Glomerular endothelial cell (primary cell): ENCODE measurements at regions not wholly inside any gene's neighbourhood (a gene's known extent, or its start where the extent isn't known, plus 50 kb on each side); places are given as distances from the start of the nearest gene placed in this dataset.

Experiments used
- DNase-seq: peaks from one replicate; pipeline ENCODE4 v3.0.0-alpha.2; 2011; ENCODE audit warnings: low read depth, low spot score; ENCODE audit errors: extremely low read depth

DNA sequence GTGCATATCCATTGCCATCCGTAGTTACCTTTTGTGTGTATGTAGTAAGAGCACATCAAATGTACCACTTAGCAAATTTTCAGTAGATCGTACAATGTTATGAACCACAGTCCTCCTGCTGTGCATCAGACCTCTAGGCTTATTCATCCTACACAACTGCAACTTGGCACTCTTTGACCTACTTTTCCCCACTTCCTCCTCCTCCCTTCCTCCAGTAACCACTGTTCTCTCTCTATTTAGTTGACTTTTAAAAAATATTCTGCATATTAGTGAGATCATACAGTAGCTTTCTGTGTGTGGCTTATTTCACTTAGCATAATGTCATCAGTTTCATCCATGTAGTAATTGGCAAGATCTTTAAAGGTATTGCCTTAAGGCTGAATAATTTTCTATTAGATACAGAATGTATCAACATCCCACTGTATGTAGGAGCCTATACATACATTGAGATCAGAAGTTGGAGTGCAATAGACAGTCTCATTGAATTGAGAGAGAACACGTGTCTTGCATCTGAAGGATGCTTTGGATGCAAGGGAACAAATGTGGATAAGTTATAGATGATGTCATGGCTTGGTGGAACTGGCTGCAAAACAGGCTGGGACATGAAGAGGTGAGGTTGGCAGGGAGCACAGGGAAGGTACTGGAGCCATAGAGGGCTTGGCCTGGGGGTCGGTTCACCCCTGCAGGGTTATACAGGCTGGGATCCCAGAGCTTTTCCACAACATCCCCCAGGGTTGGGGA is 83.0 kb upstream of the FAM180A start:
- no peak for DNase-seq

DNA sequence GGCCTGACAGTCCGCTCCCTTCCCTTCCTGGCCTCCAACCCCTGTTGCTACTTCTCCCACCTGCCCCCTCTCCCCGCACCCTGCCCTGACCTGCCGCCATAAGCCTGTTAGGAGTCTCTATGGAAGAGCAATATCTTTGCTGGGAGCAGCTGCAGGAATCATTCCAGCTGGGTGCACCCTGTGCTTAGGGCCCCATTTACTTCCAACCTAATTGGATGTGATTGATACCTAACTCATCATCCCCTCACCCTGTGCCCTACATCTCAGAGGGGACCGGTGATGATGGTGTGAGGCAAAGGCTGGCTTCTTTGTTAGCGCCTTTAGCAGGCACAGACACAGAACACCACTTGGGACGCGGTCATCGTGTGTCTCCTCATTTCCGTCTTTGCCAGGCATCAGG is 80.0 kb upstream of the FAM180A start:
- DNase-seq, result no peak

DNA sequence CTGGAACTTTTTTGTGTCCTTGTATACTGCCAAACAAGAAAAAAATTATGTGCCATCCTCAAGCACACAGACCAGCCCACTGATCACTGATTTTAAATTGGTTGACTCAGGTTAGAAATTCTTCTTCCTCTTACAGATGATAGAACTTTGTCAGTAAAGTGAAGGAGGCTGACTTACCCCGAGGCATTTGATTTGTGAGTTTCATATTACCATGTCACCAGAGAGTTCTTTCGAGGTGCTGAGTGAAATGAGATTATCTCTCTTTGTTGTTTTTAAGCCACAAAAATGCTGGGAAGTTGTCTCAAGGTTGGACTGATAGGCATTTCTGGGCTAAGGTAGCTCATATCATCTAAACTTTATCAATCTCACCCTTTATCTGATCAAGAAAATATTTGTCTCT is 78.8 kb upstream of the FAM180A start:
- DNase-seq, result no peak

DNA sequence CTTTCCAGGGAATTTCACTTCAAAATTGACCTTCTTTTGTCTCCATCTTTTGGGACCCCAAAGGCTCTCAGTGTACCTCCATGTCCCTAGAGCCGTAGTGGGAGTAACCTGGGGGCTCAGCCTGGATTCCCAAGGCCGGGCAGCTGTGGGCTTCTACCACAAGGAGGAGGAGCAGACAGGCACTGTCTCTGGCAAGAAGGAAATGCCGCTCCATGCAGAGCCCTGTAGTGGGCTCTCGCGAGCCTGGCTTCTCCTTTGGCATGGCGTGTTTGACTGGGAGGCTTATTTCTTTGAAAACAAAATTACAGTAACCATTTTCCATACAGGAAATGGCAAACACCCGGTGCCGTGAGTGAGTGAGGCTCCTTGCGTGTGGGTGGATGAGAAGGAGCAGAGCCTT is 76.8 kb upstream of the FAM180A start:
- no peak for DNase-seq

DNA sequence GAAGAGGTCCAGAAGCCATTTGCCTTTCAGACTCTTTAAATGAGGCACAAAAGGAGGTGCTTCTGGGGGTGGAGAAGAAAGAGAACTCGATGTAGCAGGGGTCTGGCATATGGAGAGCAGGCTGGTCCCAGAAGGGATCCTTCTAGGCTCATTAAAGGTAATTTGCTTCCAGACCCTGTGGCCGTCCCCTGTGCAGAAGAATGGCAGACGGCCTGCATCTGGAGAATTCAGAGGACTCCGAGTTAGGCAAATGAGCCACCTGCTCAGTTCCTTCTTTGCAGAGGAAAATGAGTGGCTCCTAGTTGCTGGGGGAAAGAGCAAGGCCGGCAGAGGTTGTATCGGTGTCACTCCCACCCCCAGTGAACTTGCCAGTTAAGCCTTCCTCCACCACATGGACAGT is 73.8 kb upstream of the FAM180A start:
- no peak for DNase-seq

DNA sequence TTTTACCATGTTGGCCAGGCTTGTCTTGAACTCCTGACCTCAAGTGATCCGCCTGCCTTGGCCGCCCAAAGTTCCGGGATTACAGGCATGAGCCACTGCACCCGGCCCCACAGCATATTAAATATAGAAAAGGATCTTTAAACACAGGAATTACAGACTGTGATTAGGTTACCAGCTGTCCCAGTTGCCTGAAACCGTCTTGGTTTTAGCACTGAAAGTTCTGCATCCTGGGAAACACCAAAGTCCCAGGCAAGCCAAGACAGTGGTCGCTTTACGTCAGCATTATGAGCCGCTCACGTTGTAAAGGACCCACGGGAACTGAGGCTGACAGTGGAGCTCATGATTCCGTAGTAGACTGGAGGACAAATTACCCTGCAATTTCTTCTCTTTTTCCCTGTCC is 69.0 kb upstream of the FAM180A start:
- no peak for DNase-seq

DNA sequence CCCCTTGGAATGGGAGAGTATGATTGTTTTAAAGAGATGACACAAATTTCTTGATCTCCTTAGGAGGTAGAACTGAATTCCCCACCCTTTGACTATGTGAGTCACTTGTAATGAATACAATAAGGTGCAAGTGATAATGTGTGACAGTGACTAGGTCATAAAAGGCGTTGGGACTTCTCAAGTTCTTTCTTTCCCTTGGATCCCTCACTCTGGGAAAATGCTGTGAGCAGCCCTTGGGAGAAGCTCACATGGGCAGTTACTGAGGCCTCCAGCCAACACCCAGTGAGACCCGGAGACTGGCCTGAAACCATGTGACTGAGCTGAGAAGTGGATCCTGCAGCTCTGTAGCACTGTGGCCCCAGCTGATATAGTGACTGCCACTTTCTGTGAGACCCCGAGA is 66.4 kb upstream of the FAM180A start:
- DNase-seq, result no peak

DNA sequence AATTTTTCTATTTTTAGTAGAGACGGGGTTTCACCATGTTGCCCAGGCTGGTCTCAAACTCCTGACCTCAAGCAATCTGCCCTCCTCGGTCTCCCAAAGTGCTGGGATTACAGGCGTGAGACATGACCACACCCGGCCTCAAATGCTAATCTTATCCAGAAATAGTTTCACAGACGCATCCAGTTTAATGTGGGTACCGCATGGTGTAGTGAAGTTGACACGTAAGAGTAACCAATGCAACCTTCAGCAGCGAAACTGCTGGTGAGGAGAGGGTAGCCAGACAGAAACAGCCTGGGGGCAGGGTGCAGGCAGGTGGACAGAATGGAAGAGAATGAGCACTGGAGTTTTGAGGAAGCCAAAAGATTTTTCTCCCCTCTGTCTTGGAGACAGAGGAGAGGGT is 63.5 kb upstream of the FAM180A start:
- DNase-seq, result no peak

DNA sequence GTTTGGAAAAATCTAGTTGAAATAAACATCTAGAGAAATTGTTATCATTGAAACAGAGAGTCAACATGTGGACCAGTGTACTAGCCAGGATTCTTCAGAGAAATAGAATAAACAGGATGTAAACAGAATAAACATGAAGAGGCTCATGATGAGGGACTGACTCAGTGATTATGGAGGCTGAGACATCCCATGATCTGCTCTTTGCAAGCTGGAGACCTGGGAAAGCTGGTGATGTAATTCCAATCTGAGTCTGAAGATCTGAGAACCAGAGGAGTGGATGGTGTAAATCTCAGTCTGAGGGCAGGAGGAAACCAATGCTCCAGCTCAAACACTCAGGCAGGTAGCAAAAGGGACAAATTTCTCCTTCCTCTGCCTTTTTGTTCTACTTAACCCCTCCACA is 62.9 kb upstream of the FAM180A start:
- no peak for DNase-seq

DNA sequence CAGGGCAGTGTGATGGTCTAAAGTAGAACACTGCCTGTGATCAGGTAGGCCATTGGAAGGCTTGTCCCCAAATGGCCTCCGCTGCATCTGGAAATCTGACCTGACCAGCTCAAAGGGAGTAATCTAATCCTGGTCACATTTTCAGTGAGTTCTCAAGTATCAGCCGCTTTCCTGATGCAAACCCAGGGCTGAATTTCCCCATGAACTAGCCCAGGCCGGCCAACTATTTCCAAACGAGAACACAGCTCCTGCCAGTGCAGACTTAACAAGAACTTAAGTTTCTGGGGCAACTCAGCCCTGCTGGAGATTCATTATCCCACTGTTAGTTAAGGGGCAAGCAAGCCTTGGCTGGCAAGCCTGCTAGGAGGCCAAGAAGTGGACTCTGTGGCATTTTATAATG is 59.6 kb upstream of the FAM180A start:
- no peak for DNase-seq

DNA sequence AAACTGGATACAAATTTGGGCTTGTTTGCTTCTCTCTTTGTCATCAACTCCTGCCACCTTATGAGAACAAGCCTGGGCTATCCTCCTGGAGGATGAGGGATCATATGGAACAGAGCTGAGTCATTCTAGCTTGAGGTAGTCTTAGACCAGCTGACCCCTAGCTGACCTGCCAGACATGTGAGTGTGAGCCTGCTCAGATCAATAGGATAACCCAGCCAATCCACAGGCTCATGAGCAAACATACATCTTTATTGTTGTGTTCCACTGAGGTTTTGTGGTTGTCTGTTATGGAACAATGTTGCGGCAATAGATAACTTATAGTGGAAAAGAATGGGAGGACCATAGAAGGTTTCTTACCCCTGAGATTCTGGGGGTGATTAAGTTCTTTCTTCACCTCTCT is 54.5 kb upstream of the FAM180A start:
- no peak for DNase-seq

DNA sequence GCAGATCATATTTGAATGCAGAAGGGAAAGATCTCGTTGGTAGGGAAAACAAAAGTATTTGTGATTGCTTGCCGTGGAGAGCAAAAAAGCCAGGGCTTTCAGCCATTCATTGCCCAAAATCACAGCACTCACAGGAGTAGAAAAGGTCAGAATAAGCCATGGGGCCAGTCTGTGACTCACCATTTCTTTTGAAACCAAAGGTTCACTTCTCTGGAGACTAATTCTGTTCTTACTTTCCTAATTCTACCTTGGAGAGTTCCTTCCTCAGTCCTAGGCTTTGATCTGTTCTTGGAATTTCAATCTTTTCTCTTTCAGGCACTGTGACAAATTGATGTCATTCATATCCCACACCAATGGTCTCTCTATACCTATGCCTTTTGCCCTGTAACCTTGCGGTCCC is 54.1 kb upstream of the FAM180A start:
- DNase-seq, result no peak

DNA sequence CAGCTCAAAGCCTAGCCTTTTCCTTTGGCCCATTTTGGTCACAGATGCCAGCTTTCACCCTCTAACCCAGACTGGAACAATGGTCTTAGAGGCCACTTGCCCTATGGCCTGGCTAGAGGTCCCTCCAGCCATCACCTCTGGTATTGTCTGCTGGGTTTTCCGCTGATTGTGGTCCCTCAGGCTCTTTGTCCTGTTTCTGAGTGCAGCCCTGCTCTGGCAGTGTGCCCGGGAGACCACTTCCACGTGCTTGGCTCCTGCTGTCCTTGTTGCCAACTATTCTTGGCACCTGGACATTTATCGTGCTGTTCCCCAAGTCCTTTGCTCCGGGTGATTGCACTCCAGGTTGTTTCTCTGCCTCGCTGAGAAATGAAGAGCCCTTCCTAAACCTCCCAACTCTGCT is 53.3 kb upstream of the FAM180A start:
- no peak for DNase-seq

DNA sequence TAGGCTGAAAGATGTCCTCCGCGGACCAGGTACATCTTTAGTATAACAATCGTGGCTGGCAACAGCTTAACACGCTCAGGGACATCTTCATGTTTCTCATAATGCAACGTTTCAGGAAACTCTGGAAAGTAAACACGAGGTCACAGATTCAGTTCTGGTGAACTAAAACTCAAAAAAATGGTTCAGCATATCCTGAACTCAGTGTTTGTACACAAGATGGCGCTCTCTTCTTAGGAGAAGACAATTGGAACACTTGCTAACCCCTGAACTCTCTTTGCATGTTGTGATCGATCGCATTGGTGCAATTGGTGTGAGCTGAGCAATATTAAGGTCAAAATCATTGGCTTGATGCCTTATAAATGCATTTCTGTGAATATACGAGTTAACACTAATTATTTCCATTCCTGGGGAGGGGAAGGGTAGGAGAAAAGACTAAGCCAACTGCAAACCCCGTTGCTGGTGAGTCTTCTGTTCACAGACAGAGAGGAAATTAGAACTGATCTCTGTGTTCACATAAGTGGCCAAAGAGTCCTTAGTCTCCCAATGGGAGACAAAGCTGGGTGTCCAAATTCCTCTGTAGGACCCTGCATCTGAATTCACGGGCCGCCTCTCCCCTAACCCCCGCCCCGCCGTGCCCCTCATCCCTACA is 52.6 kb upstream of the FAM180A start:
- peak; percentile 58 for DNase-seq

DNA sequence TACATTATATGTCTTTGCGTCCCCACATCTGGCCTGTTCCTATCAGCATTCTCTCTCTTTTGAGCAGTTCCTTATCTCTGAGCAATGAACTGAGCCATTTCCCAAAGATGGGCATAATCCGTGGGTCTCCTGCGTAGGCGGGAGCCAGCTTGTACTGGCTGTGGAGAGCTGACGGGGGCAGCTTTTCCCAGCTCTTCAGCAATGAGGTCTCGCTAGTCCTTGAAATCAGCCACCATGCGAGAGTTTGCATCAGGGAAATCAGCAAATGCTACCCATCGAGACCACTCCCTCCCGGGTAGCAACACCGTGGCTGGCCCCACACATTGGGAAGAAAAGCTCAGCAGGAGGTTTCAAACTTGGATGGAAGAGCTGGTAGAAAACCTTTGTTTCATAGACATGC is 51.9 kb upstream of the FAM180A start:
- DNase-seq, result no peak

DNA sequence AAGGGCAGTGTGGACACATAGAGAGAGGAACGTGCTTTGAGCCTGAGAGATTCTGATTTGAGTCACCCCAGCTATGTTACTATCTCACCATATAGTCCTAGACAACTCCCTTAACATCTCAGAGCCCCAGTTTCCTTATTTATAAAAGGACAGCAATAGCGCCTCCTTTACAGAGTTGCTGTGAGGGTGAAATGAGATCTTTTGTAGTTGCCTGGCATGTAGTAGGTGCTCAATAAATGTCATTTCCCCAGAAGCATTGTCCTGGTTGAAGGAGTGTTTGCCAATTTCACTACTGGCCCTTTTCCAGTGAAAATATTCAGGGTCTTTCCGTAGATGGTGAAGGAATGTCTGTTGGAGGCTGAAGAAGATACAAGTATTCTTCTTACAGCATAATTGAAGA is 51.3 kb upstream of the FAM180A start:
- no peak for DNase-seq
